ENCODE measurements at regions not wholly inside any gene's neighbourhood (a gene's known extent, or its start where the extent isn't known, plus 50 kb on each side); places are given as distances from the start of the nearest gene placed in this dataset.
"Not testable (repeated sequence)": the region's sequence is repeated elsewhere in the genome, so short reads cannot be mapped to it uniquely, and the experiment has no call there.

DNA sequence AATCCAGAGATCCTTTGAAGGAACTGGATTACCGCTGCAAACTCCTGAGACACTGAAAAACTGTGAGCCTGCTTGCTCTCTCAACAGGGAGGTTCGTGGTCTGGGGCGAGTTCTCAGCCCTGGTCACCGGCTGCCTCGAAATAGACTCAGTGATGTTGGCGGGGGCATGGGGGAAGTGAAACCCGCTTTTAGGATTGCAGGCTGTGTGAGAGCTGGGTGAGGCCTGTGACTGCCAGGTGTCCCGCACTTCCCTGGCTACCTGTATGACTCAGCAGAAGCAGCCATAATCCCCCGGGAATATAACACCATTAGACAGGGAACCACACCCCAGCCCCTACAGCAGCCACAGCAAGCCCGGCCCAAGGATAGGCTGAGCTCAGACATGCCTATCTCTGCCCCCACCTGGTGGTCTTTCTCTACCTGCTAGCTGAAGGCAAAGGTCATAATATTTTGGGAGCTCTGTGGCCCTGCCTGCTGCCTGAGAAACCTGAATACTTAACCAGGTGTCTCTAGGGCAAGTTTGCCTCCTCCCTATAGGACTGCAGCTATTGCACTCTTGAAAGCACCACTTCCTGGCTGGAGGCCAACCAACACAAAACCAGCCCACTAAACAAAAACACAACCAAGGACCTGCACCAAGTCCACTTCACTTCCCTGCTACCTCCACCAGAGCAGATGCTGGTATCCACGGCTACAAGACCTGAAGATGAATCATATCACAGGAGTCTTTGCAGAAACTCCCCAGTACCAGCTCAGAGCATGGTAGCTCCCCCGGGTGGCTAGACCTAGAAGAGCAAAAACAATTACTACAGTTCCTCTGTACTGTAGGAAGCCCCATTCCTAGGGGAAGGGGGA is 202.0 kb downstream of the RRAGB start:
- no peak overlapping the region for H3K4me3 Mint-ChIP-seq
- H3K27me3 Mint-ChIP-seq, result no peaks in the 10 kb centered on the region
- CTCF ChIA-PET, result interaction anchor here (0.9 kb wide), 1 partner anchor 12 kb away, joined by 4 read pairs; no protein-coding TSS in a partner anchor
- peaks cover 3% of the 10 kb centered on the region for H3K36me3 Mint-ChIP-seq (ENCODE audit: low read depth)
- POLR2A ChIA-PET, result no interaction called here
- H3K4me1 Mint-ChIP-seq, result no peaks in the 10 kb centered on the region
- H3K27ac Mint-ChIP-seq, result no peak overlapping the region
- peaks cover 12% of the 10 kb centered on the region for H3K9me3 Mint-ChIP-seq
- DNase-seq, result no peak

DNA sequence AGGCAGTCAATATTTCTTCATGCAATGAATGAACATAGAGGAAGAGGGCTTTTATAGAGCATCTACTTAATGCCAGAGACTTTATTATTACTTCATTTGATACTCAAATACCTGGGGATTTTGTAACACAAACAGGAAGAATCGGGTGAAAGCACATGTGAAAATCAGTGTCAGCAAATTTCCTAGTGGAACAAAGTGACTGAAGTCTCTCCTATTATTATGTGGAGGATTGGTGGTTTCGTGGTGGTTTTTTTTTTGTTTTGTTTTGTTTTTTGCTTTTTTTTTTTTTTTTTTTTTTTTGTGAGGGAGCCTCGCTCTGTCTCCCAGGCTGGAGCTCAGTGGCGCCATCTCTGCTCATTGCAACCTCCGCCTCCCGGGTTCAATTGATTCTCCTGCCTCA is 207.0 kb downstream of the RRAGB start:
- Mint-ChIP-seq H3K4me1 (no peaks in the 10 kb centered on the region), H3K9me3 (peaks cover 16% of the 10 kb centered on the region), H3K36me3 (ENCODE audit: low read depth) (no peaks in the 10 kb centered on the region), H3K4me3 (no peak overlapping the region), H3K27ac (no peak overlapping the region), H3K27me3 (no peaks in the 10 kb centered on the region)
- ChIA-PET CTCF (interaction anchor here (0.7 kb wide), 1 partner anchor 581 kb away, joined by 6 read pairs; no protein-coding TSS in a partner anchor), POLR2A (no interaction called here)
- no peak for DNase-seq

DNA sequence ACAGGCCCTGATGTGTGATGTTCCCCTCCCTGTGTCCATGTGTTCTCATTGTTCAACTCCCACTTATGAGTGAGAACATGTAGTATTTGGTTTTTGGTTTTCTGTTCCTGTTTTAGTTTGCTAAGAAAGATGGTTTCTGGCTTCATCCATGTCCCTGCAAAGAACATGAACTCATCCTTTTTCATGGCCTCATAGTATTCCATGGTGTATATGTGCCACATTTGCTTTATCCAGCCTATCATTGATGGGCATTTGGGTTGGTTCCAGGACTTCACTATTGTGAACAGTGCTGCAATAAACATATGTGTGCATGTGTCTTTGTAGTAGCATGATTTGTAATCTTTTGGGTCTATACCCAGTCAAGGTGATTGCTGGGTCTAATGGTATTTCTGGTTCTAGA is 211.0 kb downstream of the RRAGB start:
- POLR2A ChIA-PET, result not testable (repeated sequence)

More for the DNA sequence above, 211.0 kb downstream of the RRAGB start:
- H3K27ac Mint-ChIP-seq; CTCF ChIA-PET; H3K4me1 Mint-ChIP-seq; H3K36me3 Mint-ChIP-seq (ENCODE audit: low read depth); DNase-seq; H3K4me3 Mint-ChIP-seq; H3K27me3 Mint-ChIP-seq: not testable (repeated sequence)
- peaks cover 17% of the 10 kb centered on the region for H3K9me3 Mint-ChIP-seq
